Nucleus accumbens (tissue), 56 donors: ENCODE measurements at regions not wholly inside any gene's neighbourhood (a gene's known extent, or its start where the extent isn't known, plus 50 kb on each side); places are given as distances from the start of the nearest gene placed in this dataset.

ENCODE experiments used
- DNase-seq, 56 donors: peaks; one replicate each; lab custom pipeline; 2025; lab: John Stamatoyannopoulos, UW

DNA sequence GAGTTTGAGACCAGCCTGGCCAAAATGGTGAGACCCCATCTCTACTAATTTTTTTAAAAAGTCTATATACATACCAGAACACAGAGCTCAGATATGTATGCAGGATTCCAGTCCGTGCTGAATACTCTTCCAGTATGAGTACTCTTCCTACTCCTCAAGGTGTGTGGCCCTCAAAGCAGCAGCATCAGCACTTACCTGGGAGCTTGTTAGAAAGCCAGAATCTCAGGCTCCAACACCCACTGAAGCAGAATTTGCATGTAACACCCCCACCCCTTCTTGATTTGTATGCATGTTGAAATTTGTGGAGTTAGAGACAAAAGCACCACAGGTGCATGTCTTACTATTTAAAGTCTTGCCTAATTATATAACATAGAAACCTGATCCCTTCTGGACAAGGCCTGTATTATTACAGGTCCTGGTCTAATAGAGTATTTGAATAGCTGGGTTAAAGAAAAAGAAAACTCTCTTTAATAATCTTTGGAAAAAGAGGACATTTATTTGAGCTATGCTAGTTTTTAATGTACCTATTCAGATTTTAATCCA is 50.3 kb upstream of the NFE2L2 start:
- peak in 6 of 56 donors; percentile 7 to 34 (median 14) for DNase-seq

DNA sequence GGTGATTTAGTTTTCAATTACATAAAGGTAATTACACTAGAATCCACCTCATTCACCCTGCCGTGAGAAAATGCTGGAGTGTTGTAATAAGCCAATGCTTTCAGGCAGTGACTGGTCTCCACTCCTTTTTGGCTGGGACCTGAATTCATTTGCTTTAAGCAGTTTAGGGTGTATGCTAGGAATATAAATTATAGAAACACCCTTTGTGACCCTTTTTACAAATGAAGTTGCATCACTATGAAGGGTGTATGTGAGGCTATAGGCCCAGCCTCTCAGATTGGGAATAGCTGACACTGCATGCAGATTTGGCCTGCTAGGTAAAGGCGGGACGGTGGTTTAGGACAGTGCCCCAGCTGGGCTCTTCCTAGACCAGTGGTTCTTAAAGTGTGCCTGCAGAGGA is 50.8 kb upstream of the NFE2L2 start:
- DNase-seq = peak in 1 of 56 donors; percentile 2

DNA sequence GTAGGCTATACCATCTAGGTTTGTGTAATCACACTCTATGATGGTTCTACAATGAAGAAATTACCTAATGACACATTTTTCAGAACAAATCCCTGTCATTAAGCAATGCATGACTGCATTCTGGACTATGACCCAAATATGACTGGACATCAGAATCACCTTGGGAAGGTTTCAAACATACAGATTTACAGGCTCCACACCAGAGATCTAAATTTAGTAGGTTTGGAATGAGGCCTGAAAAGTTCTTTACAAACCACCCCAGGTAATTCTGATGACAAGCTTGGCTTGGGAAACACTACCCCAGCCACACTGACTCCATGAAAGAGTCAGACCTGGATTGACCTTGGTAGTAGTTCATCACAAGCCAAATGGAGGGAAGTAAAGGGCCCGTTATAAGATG is 52.2 kb upstream of the NFE2L2 start:
- no peak for DNase-seq

DNA sequence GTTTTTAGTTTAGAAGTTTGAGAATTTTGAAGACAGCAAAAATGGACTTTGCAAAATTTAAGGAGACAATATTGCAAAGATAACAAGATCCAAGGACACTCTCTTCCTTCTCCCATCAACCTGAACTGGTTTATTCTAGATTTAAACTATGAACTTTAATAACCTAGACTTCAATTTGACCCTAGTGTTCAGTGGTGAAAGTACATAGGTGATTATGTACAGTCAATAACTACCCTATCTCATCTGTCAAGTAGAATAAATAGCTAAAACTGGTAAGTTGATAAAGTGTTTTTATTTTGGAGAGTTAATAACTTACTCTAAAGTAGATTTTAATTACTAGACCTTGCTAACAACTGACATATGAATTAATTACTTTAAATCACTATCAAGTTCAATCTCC is 52.9 kb upstream of the NFE2L2 start:
- DNase-seq = no peak

DNA sequence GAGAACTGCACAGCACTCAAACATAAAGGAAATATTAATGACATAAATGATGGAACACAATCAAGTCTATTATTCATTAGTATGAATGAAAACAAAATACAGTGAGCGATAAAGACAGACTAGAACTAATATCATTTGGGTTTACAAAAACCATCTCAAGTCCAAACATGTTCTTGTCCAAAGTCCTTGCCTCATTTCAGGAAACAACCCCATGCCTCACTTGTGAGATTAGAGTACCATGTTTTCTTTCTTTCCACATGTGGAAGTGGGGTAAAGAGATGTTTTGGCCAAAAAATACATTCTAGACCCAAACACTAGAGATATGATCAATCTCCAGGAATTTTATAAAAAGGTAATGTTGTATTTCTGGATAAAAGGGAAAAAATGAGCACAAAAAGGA is 53.3 kb upstream of the NFE2L2 start:
- DNase-seq = no peak

DNA sequence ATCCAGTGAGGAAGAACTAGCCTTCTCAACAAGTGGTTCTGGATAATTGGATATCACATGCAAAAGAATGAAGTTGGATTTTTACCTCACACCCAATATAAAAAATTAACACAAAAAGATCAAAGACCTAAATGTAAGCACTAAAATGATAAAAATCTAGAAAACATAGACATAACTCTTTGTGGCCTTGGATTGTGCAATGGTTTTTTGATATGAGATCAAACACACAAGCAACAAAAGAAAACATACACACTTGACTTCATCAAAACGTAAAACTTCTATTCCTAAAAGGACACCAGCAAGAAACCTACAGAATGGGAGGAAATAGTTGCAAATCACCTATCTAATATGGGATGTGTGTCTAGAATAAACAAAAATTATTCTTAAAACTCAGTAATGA is 54.1 kb upstream of the NFE2L2 start:
- no peak for DNase-seq

DNA sequence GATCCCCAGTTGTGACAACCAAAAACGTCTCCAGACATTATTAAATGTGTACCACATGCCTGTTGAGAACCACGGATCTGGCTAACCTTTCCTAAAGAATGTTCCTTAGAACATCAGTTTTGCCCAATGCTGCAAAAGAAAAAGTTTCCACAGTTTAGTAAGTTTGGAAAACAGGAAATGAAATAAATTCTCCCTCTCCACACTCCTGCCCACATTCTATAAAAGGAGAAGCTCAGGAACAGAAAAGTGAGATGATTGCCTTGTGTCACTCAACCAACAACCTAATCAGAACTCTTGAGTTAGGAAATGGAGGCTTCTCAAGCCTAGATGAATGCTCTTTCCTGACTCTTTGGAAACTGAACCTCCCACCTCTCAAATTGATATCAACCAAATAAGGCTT is 56.1 kb upstream of the NFE2L2 start:
- no peak for DNase-seq

DNA sequence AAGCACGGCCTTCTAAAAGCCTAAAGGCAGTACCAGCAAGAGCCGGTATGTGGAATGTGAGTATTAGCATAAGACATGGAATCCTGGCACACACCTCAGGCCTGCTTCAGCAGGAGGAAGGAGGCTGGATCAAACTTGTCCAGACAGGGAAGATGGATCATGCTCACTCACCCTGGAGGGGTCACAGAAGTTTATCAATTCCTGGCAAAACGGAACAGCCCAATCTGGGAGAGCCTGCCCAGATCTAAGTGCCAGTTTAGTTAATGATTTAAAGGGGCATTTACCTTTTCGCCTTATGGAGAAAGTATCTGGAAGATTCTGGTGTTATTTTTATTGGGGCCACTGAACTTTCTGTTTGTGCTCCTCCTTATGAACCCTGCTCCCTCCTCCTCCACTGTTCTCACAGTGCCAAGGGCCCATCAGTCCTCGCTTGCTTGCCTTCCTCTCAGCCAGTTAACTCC is 58.3 kb upstream of the NFE2L2 start:
- DNase-seq = no peak

DNA sequence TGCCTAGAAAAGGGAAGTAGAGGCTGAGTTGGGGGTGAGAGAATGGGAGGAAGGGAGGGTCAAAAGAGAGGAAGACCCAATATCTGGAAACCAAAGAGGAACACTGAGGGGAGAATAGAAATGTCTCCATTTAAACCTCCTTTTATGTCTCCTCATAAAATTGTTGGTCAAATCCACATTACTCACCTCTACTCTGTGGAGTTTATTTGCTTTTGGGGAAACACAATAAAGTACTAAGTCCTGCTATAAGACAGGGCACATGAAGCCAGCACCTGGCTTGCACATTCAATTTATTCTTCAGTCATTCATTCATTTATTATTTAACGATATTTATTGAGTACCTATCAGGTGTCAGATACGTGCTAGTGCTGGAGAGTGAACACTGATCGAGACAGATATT is 60.3 kb upstream of the NFE2L2 start:
- no peak for DNase-seq

DNA sequence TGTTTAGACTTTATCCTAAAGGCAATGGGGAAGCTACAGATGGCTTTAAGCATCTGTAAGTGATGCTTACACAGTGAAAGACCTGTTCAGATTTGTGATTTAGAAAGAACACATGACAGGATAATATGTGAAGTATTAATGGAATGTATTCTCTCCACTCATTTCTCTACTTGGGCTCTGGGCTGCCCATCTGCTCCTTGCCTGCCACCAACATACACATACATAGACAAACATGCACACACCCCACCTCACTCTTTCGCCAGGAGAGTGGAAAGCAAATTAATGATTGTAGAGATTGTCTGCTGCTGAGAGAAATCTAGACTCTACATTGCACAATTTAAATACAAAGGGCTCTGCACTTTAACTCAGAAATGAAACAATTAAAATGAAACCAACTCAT is 61.0 kb upstream of the NFE2L2 start:
- DNase-seq = no peak

DNA sequence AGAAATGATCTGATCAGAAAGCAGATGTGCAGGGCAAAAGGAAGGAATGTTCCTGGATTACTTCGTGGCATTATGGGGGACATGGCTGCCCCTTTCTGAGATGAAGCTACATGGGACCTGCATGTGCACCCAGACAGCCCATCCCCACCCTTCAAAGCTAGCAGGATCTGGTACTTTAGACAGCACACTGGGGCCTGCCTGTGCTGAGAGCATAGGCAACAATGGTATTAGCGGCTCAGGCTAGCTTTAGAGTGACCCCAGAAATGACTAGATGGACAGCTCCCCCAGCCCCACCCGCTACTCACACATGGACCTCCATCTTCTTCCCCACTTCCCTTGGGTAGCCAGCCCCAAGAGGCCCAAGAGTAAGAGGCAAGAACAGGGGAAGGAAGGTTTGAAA is 61.5 kb upstream of the NFE2L2 start:
- DNase-seq = no peak

DNA sequence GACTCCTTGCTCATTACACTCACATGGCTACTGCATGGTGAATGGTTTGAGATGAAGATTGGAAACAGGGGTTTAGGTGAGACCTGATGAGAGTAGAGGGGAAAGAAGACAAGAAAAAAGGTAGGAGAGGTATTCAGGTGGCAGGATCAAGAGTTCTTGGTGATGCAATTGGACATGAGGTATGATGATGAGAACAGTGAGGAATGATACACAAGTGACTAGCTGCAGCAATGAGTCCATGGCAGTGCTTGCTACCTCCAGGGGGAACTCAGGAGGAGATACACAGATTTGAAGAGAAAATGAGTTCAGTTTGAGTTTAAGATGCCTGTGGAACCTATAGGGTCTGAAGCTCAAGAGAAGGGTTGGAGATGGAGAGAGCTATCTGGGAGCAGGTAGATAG is 62.1 kb upstream of the NFE2L2 start:
- DNase-seq = no peak

DNA sequence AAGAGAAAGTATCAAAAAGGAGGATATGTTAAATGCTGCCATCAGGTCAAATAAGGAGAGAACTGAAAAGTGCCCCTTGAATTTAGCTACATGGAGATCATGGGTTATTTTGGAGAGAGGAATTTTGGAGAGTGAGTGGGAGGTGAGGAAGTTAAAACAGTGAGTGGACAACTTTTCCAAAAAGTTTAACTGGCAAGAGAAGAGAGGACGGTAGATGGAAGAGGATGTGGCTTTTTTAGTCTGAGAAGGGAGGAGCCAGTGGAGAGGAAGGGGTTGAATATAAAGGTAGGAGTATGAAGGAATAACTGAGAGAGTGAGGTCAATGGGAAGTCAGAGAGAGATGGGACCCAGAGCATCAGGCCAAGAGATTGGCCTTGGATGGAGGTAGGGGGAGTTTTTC is 62.5 kb upstream of the NFE2L2 start:
- no peak for DNase-seq

DNA sequence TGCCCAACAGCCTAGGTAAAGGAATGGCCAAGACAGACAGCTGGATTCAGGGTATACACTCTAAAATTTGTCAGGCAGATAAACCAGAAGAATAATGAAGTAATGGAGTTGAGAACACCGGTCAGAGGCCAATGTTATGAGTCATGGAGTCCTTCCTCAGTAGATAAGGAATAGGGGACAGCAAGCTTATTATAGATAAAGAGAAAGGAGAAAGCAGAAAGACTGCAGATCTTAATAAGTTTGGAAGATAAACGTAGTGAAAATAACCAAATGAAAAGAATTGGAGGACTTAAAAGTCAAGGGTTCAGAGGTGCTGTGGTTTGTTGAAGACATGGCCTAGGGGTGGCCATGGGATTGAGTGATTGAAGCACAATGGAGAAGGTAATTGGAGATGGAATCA is 63.5 kb upstream of the NFE2L2 start:
- DNase-seq = no peak

DNA sequence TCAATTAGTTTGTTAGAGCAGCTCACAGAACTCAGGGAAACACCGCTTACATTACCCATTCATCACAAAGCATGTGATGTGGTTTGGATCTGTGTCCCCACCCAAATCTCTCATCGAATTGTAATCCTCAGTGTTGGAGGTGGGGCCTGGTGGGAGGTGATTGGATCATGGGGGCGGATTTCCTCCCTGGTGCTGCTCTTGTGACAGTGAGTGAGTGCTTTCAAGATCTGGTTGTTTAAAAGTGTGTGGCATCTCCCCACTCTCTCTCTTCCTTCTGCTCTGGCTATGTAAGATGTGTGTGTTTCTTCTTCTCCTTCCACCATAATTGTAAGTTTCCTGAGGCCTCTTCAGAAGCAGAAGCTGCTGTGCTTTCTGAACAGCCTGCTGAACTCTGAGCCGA is 63.5 kb upstream of the AGPS start:
- no peak for DNase-seq

DNA sequence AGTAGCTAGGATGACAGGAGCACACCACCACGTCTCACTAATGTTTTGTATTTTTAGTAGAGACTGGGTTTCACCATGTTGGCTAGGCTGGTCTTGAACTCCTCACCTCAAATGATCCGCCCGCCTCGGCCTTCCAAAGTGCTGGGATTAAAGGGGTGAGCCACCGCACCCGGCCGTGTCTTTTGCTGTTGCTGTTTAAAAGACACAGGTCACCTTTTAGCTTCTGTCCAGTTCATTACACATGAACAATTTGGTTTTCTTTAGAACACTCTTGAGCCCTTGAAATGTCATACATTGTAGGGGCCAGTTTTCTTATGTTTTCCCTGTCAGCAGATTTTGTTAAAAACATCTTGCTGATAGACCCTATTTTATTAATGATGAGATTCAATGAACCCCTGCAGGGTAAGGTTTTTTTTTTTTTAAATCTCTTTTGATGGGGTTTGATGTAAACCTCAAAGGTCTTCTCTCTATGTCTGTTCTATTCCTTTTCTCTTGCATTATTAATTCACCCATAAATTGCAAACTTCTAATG is 61.0 kb upstream of the AGPS start:
- no peak for DNase-seq

DNA sequence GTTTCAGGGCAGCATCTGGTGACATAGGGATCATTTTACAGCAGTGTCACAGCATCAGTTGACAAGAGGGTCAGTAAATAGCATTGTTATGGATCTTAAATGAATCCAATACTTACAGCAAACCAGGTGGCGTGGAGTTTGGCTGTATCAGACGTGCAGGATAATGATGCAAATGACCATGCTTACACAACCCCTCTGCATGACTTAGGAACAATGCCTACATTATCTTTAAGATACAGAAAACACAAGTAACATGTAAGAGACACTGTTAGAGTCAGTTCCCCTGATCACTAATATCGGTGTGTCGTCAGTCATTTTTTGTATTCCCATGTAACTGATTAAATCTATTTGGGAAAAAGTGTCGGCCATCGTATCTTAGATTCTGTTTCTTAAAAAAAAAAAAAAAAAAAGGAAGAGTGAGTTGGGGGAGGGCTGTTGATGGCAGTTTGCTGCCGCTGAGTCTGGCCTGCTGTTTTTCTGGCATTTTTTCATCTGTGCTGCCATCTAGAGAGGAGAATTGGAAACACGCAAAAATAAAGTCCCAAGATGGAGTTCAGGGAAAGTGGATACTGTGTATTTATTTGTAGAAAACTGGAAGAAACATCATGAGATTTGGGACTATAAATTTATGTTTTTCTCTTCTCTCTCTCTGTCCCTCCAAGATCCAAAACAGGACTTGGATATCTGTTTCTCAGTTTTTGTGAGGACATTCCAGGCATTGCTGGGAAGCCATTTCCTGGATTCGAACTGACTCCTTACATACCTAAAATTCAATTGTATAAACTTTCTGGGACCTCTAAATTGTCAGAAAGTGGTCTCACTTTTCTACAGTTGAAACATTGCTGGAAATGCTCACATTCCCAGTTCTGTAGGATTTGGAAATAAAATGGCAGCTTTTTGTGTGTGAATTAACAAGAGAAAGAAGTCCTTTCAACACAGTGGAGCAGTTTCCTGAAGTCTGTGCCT is 60.3 kb upstream of the AGPS start:
- peak in 33 of 56 donors; percentile 2 to 57 (median 21) for DNase-seq

DNA sequence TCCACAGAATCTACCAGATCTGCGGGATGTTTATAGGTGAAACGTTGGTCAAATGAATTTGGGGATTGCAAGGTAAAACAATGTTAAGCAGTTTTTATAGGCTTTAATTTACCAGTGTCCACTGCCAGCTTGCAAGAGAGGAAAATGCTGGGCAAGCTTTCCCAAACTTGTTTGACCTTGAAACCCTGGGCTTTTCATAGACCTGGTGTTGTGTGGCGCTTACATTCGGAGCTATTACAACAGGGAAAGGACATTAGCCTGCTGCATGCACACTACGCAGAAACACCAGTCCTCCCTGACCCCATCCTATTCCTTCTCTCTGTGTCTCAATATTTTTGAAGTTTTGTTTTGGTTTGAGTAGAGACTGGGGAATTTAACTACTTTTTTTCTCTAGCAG is 59.6 kb upstream of the AGPS start:
- DNase-seq = no peak

DNA sequence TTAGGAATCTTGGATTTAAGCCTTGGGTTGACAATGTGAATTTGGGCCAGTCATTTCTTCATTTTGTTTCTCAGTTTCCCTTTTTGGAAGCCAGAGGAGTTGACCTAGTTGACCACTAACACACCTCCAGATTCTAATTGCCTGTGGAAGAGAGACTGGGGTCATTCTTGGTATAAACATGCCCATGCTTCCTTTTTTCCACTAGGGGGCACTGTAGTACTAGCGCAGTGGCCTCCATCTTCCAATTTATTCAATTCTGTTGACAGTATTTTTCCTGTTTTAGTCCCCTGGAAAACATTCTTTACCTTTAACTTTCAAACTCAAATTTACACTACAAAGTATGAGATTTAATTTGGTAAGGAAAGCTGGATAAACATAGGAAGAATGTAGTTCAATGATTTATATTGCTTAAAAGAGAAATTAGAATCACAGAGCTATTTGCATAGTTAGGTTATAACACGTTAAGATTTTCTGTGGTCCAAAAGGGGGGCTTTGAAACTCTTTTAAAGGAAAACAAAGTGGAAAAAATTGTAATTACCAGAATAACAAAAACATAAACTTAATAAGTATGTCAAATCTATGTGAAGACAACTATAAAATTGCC is 57.5 kb upstream of the AGPS start:
- peak in 12 of 56 donors; percentile 3 to 62 (median 16) for DNase-seq

DNA sequence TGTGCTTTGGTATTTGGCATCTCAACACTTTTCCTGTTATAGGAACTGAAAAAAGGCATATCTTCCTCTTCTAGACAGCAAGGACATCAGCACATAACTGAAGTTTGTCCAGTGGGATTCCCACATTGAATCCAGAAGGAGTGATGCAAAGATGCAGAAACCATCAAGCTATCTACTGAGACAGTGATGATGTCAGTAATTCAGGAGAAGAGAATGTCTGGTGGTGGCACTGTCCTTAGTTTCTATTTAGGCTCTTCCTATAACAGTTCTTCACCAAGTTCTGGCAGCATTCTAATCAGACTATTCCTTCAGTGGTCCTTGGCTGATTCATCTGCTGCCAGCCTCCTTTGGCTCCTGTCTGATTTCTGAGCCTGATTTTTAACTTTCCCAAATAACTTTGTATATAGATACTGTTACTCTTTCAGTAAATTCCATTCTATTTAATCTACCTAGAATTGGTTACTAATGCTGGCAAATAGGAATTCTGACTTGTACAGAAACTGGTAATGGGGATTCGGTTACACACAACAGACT is 56.6 kb upstream of the AGPS start:
- no peak for DNase-seq

DNA sequence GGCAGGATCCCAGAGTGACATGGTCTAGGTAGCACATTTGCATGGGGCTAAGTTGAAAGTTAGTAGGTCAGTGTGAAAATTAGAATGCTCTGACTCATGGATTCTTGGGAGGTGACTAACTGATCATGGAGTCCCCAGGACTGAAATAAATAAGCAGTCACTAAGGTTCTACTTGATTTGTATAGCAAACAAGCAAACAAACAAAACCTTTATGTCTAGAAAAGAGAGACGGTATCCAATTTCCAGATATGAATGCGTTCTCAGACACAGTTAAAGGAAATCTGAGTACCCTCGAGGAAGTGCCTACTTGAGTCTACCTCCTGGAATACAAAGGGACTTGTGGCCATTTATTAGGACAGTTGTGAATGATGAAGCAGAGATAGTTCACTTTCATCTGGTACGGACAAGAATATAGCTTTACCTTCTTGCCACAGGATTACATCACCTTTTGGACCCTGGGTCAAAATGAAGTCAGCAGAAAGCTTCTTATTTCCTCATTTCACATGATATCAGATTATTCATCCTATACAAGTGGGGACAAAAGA is 54.3 kb upstream of the AGPS start:
- DNase-seq = no peak
